Right renal cortex interstitium (tissue), 3 donors: ENCODE measurements at regions not wholly inside any gene's neighbourhood (a gene's known extent, or its start where the extent isn't known, plus 50 kb on each side); places are given as distances from the start of the nearest gene placed in this dataset.
A peak's percentile ranks its signal among the peaks of the same experiment; 100 is the strongest.

Experiments
- DNase-seq, 3 donors: peaks; one replicate each; pipeline ENCODE4 v3.0.0-alpha.2; 2013; ENCODE audit warnings: low read depth in 3 of 3, low spot score in 2 of 3

GRCh38 chr12:88958153-88958552, 377.9 kb upstream of the KITLG start:
- DNase-seq: no peak

- no peak for DNase-seq
Measured at GRCh38 chr12:88957358-88957757, 377.1 kb upstream of the KITLG start.

- no peak for DNase-seq
Measured at GRCh38 chr12:88955531-88955930, 375.3 kb upstream of the KITLG start.

DNA sequence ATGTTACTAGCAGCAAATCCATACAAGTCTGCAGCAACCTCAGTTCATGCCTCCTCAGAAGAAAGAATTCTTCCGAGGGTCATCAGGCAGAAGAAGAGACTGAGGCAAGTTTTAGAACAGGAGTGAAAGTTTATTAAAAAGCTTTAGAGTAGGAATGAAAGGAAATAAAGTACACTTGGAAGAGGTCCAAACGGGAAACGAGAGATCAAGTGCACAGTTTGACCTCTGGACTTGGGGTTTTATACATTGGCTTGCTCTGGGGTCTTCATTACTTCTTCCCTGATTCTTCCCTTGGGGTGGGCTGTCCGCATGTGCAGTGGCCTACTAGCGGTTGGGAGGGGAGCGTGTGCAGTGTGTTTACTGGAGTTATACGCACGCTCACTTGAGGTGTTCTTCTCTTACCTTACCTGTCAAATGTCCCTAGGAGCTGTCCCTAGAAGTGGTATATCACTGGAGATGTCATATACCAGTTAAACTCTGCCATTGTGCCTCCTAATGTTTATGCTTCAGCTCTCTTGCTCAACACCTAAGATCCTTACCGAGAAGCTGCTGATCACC, 372.8 kb upstream of the KITLG start:
- no peak for DNase-seq

DNA sequence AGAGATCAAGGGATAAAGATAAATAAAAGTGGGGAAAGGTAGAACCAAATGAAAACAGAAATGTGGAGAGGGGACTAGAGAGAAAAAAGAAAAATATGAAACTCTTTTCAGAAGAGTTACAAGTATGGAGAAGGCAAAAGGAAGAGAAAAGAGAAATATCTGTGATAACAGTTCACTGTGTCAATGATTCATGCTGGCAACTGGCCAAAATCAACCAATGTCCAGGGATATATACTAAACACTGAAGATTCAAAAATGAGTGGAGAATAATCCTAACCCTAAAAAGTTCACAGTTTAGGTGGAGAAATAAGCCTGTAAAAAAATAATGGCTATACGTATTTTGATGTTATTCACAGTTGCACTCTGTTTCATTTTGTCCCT, 372.3 kb upstream of the KITLG start:
- DNase-seq: no peak

DNA sequence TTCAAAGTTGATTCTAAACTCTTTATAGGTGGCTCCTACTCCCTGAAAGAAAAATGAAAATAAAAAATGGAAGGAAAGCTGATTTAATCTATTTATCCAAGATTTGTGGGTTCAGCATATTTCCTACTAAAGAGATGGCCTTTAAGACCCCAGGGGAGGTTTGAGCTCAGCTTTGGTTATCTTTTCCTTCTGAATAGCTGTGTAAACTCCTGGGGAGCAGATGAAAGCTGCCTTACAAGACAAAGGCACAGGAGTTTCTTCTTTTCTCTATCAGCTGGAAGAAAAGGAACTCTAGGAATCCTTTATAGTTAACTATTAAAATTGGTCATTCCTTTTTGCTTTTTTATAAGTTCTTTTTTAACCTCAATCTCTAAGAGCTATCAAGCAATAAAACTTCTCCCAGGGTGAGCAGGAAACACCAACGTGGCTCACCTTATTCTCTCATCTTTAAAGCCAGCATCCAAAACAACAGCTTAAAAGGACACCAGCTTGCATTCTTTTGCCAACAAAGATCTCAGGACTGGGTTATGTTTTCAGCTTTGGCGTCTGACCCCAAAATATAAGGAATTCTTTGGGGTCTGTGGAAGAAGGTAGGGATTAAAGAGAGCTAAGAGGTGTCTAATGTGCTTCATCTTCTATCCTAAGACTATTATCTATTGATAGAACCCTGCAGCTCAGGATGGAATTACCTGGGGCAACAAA, 371.7 kb upstream of the KITLG start:
- no peak for DNase-seq

DNA sequence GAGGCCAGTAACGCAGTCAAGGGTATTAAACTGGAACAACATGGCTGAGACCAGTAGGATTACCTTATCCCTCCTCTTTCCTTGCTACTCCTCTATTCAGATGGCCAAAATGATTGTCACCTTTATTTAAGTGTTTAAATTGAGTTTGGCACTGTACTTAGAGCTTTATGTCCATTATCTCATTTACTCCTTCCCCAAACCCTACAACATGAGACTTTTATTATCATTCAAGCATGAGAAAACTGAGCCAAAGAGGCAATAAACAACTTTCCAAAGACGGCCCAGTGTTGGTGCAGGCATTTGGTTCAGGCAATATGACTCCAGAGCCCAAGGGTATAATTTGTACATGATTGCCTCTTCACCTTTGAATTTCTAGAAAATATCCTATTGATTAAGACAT, 370.9 kb upstream of the KITLG start:
- DNase-seq: no peak

- no peak for DNase-seq
Measured at GRCh38 chr12:88947486-88948043, 367.3 kb upstream of the KITLG start.

- no peak for DNase-seq
Measured at GRCh38 chr12:88946372-88946997, 366.2 kb upstream of the KITLG start.

DNA sequence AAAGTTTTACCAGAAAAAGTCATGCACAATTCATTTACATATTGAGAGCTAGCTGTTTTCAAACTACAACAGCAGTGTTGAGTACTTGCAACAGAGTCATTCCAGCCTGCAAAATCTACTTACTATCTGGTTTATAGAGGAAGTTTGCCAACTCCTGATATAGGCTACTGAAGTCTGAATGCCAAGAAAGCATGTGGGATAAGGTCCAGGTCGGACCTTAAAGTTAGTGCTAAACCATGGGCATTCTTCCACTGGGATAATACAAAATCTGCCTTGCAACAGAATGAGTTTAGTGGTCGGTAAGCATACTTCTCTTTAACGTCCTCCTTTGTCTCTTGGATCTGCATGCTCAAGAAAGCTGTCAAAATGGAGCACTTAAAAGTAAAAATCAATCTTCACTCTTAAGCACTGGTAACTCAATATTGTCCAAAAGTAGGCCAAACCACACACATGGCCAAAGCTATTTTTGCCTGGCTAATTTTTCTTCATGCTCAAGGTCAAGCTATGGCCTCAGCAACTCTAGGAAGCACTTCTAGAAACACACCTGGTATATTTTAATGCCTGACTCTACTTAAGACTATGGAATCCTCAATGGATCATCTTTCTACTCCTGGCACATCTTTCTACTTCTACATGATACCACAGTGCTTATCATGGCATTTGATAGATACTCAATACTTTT, 364.9 kb upstream of the KITLG start:
- DNase-seq: no peak

DNA sequence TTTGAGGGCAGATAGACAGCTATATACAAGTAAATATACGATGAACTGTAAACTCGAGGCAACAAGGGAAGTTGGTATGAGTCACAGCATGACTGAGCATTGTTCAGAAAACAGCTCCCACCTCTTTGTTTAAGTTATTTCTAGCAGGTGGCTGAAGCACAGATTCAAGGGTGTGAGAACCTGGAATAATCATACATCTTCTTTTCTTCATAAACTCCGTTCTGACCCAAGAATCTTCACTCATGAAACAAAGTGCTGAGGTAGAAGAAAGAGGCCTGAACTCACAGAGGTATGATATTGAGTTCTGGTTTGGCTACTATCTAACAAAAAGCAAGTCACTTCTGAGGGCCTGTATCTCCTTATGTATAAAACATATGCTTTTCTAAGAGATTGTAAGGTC, 364.1 kb upstream of the KITLG start:
- DNase-seq: no peak

DNA sequence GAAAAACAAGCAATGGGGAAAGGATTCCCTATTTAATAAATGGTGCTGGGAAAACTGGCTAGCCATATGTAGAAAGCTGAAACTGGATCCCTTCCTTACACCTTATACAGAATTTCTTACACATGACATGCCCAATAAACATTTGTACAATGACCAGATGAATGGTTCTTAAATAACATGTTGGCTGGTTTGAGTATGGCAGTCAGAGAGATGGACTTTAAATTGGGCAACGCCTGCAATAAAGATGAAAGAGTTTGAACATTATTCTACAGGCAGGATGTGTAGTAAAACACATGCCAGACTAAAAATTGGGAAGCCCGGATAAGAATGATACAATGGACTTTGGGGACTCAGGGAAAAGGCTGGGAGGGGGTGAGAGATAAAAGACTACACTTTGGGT, 360.6 kb upstream of the KITLG start:
- no peak for DNase-seq

DNA sequence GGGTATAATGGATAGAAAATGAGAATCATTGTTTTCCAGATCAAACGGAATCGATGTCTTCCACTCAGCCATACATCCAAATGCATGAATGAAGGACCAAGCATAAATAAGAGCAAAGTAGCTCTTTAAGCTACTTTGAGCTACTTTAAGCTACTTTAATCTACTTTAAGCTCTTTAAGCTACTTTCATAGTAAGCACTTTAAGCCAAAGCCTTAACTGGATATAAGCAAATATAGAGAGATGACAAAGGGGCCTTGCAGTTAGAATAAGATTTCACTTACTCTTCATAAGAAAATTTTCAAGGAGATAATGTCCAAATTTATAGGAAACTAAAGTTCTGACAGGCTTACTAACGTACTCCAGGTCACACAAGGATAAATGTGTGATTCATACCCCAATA, 355.6 kb upstream of the KITLG start:
- no peak for DNase-seq

- no peak for DNase-seq
Measured at GRCh38 chr12:88934163-88934747, 354.0 kb upstream of the KITLG start.

GRCh38 chr12:88932457-88932856, 352.2 kb upstream of the KITLG start:
- no peak for DNase-seq

- DNase-seq: peak in 2 of 3 donors; percentile 16 to 36
Measured at GRCh38 chr12:88931598-88931997, 351.3 kb upstream of the KITLG start.

DNA sequence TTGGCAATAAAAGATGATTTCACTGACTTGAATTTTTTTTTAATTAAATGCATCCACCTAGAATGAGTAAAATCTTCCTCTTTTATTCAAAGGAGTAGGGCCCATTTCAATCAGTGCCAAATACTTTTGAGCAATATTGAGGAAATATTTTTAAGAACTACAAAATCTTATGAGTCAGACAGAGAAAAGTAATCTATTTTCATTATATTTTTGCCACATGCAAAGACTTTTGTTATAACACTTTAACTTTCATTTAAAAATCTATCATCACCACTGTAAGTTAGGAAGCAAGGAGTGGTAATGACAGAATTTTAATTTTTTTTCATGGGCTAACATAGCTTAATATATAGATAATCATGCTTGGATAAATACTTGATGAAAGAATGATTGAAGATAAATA, 345.2 kb upstream of the KITLG start:
- no peak for DNase-seq

GRCh38 chr12:88924162-88924561, 343.9 kb upstream of the KITLG start:
- DNase-seq: no peak

GRCh38 chr12:88923631-88924030, 343.4 kb upstream of the KITLG start:
- no peak for DNase-seq

DNA sequence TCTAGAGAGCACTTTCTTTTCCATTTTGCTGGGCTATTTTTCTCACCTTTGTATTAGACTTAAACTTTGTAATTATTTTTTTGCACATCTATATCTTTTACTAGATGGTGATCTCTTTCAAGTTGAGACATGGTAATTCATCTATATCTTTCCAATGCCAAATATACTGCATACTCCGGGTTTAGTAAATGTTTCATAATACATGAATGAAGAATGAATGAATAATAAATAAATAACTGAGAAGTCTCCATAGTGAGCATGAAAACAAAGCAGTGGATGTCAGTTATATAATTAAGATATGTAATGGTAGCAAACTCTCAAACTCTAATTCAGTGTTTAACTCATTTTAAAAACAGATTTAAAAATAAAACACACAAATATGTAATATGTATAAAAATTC, 342.5 kb upstream of the KITLG start:
- DNase-seq: no peak

DNA sequence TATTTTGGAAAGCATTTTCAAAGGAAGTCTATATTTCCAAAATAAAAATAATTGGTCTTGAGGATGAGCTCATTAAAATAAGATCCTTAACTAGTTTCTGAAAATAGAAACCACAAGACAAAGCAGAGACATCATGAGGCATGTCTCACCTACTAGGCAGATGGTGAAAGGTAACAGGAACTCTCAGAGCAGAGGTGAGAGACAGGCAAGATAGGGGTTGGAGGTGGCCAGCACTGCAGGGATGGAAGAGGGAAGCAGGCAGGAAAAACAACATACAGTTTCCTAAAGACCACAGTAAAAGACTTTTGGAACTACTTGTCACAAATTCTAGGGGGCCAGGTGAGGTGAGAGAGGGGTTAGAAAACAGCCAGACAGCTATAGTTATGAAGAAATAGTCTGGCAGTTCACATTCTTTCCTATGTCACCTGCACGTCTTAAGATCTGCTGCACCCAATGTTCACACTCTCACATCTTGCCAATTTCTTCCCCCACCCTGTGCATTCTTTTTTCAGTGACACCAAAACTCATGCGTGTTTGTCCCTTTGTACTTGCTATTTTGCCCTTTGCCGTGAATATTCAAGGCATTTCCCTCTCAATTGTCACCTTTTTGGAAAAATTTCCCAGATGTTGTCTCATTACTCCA, 341.7 kb upstream of the KITLG start:
- DNase-seq: no peak
